OCI-LY1 (cell line): ENCODE measurements at regions not wholly inside any gene's neighbourhood (a gene's known extent, or its start where the extent isn't known, plus 50 kb on each side); places are given as distances from the start of the nearest gene placed in this dataset.

Experiments
- H2AFZ ChIP-seq: fragments of 200-600 bp; sonication (generic), shearing (Covaris generic); 2 replicates; pipeline ENCODE4 v1.6.0; 2014; ENCODE audit warnings: antibody characterized with exemption, mild to moderate bottlenecking, low read length
- H3F3A ChIP-seq: fragments of 200-600 bp; sonication (generic), shearing (Covaris generic); 2 replicates; pipeline ENCODE4 v1.6.0; 2014; ENCODE audit warnings: mild to moderate bottlenecking, antibody characterized with exemption, low read length, moderate library complexity; ENCODE audit not compliant: insufficient read depth
- H3K27ac ChIP-seq: fragments of 200-600 bp; sonication (generic); 2 replicates; pipeline ENCODE4 v1.5.1; 2014; ENCODE audit warnings: low read length, mixed run types, mild to moderate bottlenecking, low read depth; ENCODE audit not compliant: poor library complexity, severe bottlenecking
- H3K27me3 ChIP-seq: fragments of 200-600 bp; sonication (generic); 2 replicates; pipeline ENCODE4 v1.6.0; 2014; ENCODE audit warnings: antibody characterized with exemption, mild to moderate bottlenecking, low read length, moderate library complexity; ENCODE audit not compliant: insufficient read depth
- H3K36me3 ChIP-seq: fragments of 200-600 bp; sonication (generic); 2 replicates; pipeline ENCODE4 v1.6.1; 2014; ENCODE audit warnings: mild to moderate bottlenecking, antibody characterized with exemption, low read length, moderate library complexity, mixed read lengths; ENCODE audit not compliant: insufficient read depth
- H3K4me1 ChIP-seq: fragments of 200-600 bp; sonication (generic); 2 replicates; pipeline ENCODE4 v1.5.1; 2014; ENCODE audit warnings: mild to moderate bottlenecking, low read length, moderate library complexity; ENCODE audit not compliant: insufficient read depth, severe bottlenecking
- H3K4me2 ChIP-seq: fragments of 200-600 bp; sonication (generic), shearing (Covaris generic); 2 replicates; pipeline ENCODE4 v1.6.1; 2014; ENCODE audit warnings: low read length
- H3K4me3 ChIP-seq: fragments of 200-600 bp; sonication (generic); 2 replicates; pipeline ENCODE4 v1.5.1; 2014; ENCODE audit warnings: low read length, low read depth, mild to moderate bottlenecking, mixed read lengths; ENCODE audit not compliant: poor library complexity, severe bottlenecking
- H3K79me2 ChIP-seq: fragments of 200-600 bp; shearing (Covaris generic); 2 replicates; pipeline ENCODE4 v1.6.1; 2016; ENCODE audit warnings: mixed run types, low read length, mixed read lengths; ENCODE audit not compliant: insufficient read depth
- H3K9ac ChIP-seq: fragments of 200-600 bp; sonication (generic), shearing (Covaris generic); 2 replicates; pipeline ENCODE4 v1.6.1; 2014; ENCODE audit warnings: mild to moderate bottlenecking, low read length, mixed read lengths
- H3K9me2 ChIP-seq: fragments of 200-600 bp; sonication (generic), shearing (Covaris generic); 2 replicates; pipeline ENCODE4 v1.6.1; 2014; ENCODE audit warnings: low read depth, mild to moderate bottlenecking, low read length, mixed read lengths
- H3K9me3 ChIP-seq: fragments of 200-600 bp; shearing (Covaris generic); 2 replicates; pipeline ENCODE4 v1.6.1; 2014; ENCODE audit warnings: low read length, mixed read lengths
- H4K20me1 ChIP-seq: fragments of 200-600 bp; sonication (generic), shearing (Covaris generic); 2 replicates; pipeline ENCODE4 v1.6.0; 2016; ENCODE audit warnings: mild to moderate bottlenecking, low read length; ENCODE audit not compliant: insufficient read depth
- EZH2 ChIP-seq: fragments of 200-600 bp; sonication (generic), shearing (Covaris generic); IDR thresholded peaks from 2 replicates; pipeline ENCODE4 v1.8.0; 2017; ENCODE audit warnings: borderline replicate concordance, mixed run types, mild to moderate bottlenecking, antibody characterized with exemption, low read length, moderate library complexity, mixed read lengths
- TF ChIP-seq, protein P1 (sequence below): fragments of 200-600 bp; sonication (generic), shearing (Covaris generic); IDR thresholded peaks from 2 replicates; pipeline ENCODE4 v1.5.1; 2017; ENCODE audit warnings: mild to moderate bottlenecking, antibody characterized with exemption, low read length, moderate library complexity, mixed read lengths

DNA sequence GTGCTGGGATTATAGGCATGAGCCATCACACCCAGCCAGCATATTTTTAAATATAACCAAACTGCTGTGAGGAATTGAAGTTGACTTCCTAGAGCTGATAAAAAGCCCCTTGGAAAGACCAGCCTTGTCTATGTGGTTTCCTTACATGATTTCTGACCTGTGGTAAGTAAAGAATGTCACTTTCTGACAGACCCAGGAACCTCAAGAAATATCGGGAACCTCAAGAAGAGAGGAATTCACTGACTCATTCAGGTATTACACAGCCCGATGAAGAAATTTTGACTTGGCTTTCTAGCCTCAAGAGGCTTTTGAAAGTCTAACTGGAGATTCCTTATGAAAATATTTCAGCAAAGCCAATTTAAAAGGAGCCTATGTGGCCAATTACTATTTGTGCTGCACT is 71.8 kb downstream of the FOXF2 start:
- no peak overlapping the region for H3K4me2 ChIP-seq
- H3K4me3 ChIP-seq = no peak overlapping the region

DNA sequence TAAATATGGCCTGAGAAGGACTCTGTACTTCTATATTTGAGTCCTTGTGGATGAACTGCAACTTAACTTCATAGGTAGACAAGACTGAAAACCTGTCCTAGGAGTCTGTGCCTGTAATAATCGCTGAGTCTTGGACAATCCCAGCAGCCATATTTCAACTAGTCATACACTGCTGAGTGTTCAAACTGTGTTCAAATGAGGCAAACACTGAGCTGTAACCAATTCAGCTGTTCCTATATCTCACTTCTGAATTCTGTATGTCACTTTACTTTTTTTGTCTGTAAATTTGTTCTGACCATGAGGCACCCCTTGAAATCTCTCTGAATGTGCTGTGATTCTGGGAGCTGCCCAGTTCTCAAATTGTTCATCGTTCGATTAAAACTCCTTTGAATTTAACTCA is 72.4 kb downstream of the FOXF2 start:
- Histone ChIP-seq H3K36me3 (no peaks in the 10 kb centered on the region), H3K9me3 (no peaks in the 10 kb centered on the region; the same call in 1 of the 2 replicates), H3K27ac (no peak overlapping the region), H3K4me1 (no peaks in the 10 kb centered on the region), H4K20me1 (no peaks in the 10 kb centered on the region), H3K9me2 (no peaks in the 10 kb centered on the region), H3K79me2 (no peaks in the 10 kb centered on the region), H3K4me2 (no peak overlapping the region), H2AFZ (no peak overlapping the region), H3K27me3 (peaks cover 3% of the 10 kb centered on the region), H3F3A (no peaks in the 10 kb centered on the region), H3K4me3 (no peak overlapping the region), H3K9ac (no peak overlapping the region)
- TF ChIP-seq, protein P1, sequence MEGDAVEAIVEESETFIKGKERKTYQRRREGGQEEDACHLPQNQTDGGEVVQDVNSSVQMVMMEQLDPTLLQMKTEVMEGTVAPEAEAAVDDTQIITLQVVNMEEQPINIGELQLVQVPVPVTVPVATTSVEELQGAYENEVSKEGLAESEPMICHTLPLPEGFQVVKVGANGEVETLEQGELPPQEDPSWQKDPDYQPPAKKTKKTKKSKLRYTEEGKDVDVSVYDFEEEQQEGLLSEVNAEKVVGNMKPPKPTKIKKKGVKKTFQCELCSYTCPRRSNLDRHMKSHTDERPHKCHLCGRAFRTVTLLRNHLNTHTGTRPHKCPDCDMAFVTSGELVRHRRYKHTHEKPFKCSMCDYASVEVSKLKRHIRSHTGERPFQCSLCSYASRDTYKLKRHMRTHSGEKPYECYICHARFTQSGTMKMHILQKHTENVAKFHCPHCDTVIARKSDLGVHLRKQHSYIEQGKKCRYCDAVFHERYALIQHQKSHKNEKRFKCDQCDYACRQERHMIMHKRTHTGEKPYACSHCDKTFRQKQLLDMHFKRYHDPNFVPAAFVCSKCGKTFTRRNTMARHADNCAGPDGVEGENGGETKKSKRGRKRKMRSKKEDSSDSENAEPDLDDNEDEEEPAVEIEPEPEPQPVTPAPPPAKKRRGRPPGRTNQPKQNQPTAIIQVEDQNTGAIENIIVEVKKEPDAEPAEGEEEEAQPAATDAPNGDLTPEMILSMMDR = no peak
- TF ChIP-seq EZH2 = no peak

More for the DNA sequence above, 71.8 kb downstream of the FOXF2 start:
- Histone ChIP-seq H4K20me1 (no peaks in the 10 kb centered on the region), H3K36me3 (no peaks in the 10 kb centered on the region), H2AFZ (no peak overlapping the region), H3K9ac (no peak overlapping the region), H3K9me2 (no peaks in the 10 kb centered on the region), H3K27me3 (peaks cover 3% of the 10 kb centered on the region), H3K4me1 (no peaks in the 10 kb centered on the region), H3F3A (no peaks in the 10 kb centered on the region), H3K27ac (no peak overlapping the region), H3K9me3 (no peaks in the 10 kb centered on the region; the same call in 1 of the 2 replicates), H3K79me2 (no peaks in the 10 kb centered on the region)
- TF ChIP-seq, protein P1 = no peak
- no peak for TF ChIP-seq EZH2

DNA sequence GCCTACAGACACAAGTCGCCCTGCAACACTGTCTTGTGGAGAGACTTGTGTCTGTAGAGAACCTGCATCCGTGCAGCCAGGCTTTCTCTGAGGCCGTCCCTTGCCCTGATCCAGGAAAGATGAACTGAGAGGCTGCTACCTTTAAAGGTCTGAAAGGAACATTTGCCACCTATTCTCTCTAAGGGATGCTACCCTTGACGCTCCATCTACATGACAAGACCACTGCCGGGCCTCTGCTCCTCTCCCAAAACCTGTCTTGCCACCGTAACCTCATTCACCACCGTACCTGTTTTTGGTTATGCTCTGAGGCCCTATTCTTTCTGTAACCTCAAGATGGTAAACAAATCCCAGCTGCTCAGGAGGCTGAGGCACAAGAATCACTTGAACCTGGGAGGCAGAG is 73.9 kb downstream of the FOXF2 start:
- TF ChIP-seq EZH2 = no peak
- TF ChIP-seq, protein P1 = no peak
- Histone ChIP-seq H3K4me2 (no peak overlapping the region), H3K9me3 (no peaks in the 10 kb centered on the region; the same call in 1 of the 2 replicates)

More for the DNA sequence above, 73.9 kb downstream of the FOXF2 start:
- Histone ChIP-seq H3K4me3 (no peak overlapping the region), H3F3A (no peaks in the 10 kb centered on the region), H3K9me2 (no peaks in the 10 kb centered on the region), H3K9ac (no peak overlapping the region), H2AFZ (no peak overlapping the region), H3K27ac (no peak overlapping the region), H3K4me1 (no peaks in the 10 kb centered on the region), H4K20me1 (no peaks in the 10 kb centered on the region), H3K36me3 (no peaks in the 10 kb centered on the region), H3K27me3 (peaks cover 3% of the 10 kb centered on the region), H3K79me2 (no peaks in the 10 kb centered on the region)
